GM18507 (cell line): ENCODE measurements at regions not wholly inside any gene's neighbourhood (a gene's known extent, or its start where the extent isn't known, plus 50 kb on each side); places are given as distances from the start of the nearest gene placed in this dataset.
"Not testable (repeated sequence)": the region's sequence is repeated elsewhere in the genome, so short reads cannot be mapped to it uniquely, and the experiment has no call there.

Source experiments
- DNase-seq: peaks from one replicate; pipeline ENCODE4 v3.0.0; 2011; ENCODE audit warnings: low read depth; ENCODE audit not compliant: insufficient read length; ENCODE audit errors: extremely low spot score
- FAIRE-seq: peaks from 2 replicates; lab custom pipeline; 2011; peaks lifted over from hg19 to GRCh38; lab: Jason Lieb, UNC

- FAIRE-seq (no peak), DNase-seq (no peak)
Measured at GRCh38 chr12:9346866-9347327, 138.7 kb upstream of the PZP start.

GRCh38 chr12:9345171-9345570 is 137.0 kb upstream of the PZP start:
- FAIRE-seq (no peak), DNase-seq (no peak)

- FAIRE-seq (no peak), DNase-seq (no peak)
Measured at GRCh38 chr12:9344541-9344940, 136.3 kb upstream of the PZP start.

- DNase-seq (no peak), FAIRE-seq (no peak)
Measured at GRCh38 chr12:9343731-9344130, 135.5 kb upstream of the PZP start.

GRCh38 chr12:9342614-9343353 is 134.6 kb upstream of the PZP start:
- FAIRE-seq, result no peak

GRCh38 chr12:9341260-9341585 is 133.0 kb upstream of the PZP start:
- FAIRE-seq (no peak), DNase-seq (no peak)

More at GRCh38 chr12:9342614-9343353, 134.6 kb upstream of the PZP start:
- DNase-seq, result no peak

- FAIRE-seq, result peak; percentile 18
- no peak for DNase-seq
Measured at GRCh38 chr12:9340422-9341259, 132.4 kb upstream of the PZP start.

- FAIRE-seq, result no peak
- DNase-seq, result no peak
Measured at GRCh38 chr12:9337656-9338055, 129.5 kb upstream of the PZP start.

GRCh38 chr12:9336375-9337011 is 128.3 kb upstream of the PZP start:
- DNase-seq, FAIRE-seq: not testable (repeated sequence)

- FAIRE-seq (no peak), DNase-seq (no peak)
Measured at GRCh38 chr12:9335867-9336266, 127.7 kb upstream of the PZP start.

GRCh38 chr12:9334964-9335363 is 126.8 kb upstream of the PZP start:
- DNase-seq (no peak), FAIRE-seq (no peak)

GRCh38 chr12:9334041-9334692 is 126.0 kb upstream of the PZP start:
- FAIRE-seq, result no peak
- no peak for DNase-seq

GRCh38 chr12:9333161-9333560 is 125.0 kb upstream of the PZP start:
- FAIRE-seq, result no peak

GRCh38 chr12:9332564-9332963 is 124.4 kb upstream of the PZP start:
- FAIRE-seq (no peak), DNase-seq (no peak)

More at GRCh38 chr12:9333161-9333560, 125.0 kb upstream of the PZP start:
- DNase-seq, result no peak

GRCh38 chr12:9331218-9331626 is 123.0 kb upstream of the PZP start:
- peak; percentile 86 for FAIRE-seq
- peak; percentile 51 for DNase-seq

GRCh38 chr12:9329019-9329418 is 120.8 kb upstream of the PZP start:
- no peak for FAIRE-seq
- no peak for DNase-seq

GRCh38 chr12:9328065-9328464 is 119.9 kb upstream of the PZP start:
- DNase-seq (no peak), FAIRE-seq (no peak)

- DNase-seq, result no peak
- FAIRE-seq, result peak; percentile 48
Measured at GRCh38 chr12:9327320-9327719, 119.1 kb upstream of the PZP start.

GRCh38 chr12:9326849-9327248 is 118.7 kb upstream of the PZP start:
- not testable (repeated sequence) for FAIRE-seq, DNase-seq

- FAIRE-seq (no peak), DNase-seq (no peak)
Measured at GRCh38 chr12:9326085-9326484, 117.9 kb upstream of the PZP start.
